ENCODE measurements at regions not wholly inside any gene's neighbourhood (a gene's known extent, or its start where the extent isn't known, plus 50 kb on each side); places are given as distances from the start of the nearest gene placed in this dataset.

GRCh38 chr6:44035621-44036020 is 91.6 kb downstream of the MRPL14 start (continued):
- TF ChIP-seq CTCF (IDR thresholded peaks at IDR 0.05 in 2 of 3, conservative IDR thresholded peaks at IDR 0.05 in 1 of 3; ENCODE audit: borderline replicate concordance in 1 of 3, insufficient read depth in 1 of 3, low read depth in 2 of 3, low read length in 2 of 3), result no peak
- no peak for TF ChIP-seq ELF1 (IDR thresholded peaks at IDR 0.05; ENCODE audit: borderline replicate concordance, low read depth)
- no peak for TF ChIP-seq ZFX (IDR thresholded peaks at IDR 0.05)
- no peak for TF ChIP-seq CBX3 (IDR thresholded peaks at IDR 0.05; ENCODE audit: low read depth)
- no peak for TF ChIP-seq JUND (IDR thresholded peaks at IDR 0.05)

GRCh38 chr6:44034931-44035345 is 92.3 kb downstream of the MRPL14 start:
- Histone ChIP-seq H3K9me3 (ENCODE audit: control insufficient read depth in 1 of 2, insufficient read depth in 1 of 2, low read depth in 1 of 2, low read length in 2 of 2) (no peaks in the 10 kb centered on the region), H2AFZ (ENCODE audit: low read depth, low read length, poor library complexity, severe bottlenecking) (no peak overlapping the region), H4K20me1 (ENCODE audit: insufficient read depth) (no peaks in the 10 kb centered on the region), H3K36me3 (ENCODE audit: control insufficient read depth in 1 of 2, insufficient read depth in 2 of 2, low read length in 2 of 2) (no peaks in the 10 kb centered on the region), H3K9me2 (ENCODE audit: insufficient read depth) (no peaks in the 10 kb centered on the region), H3K4me1 (ENCODE audit: control insufficient read depth in 1 of 2, insufficient read depth in 2 of 2, low read length in 2 of 2) (peaks cover 28 to 49% of the 10 kb centered on the region in 2 experiments), H3K79me2 (ENCODE audit: insufficient read depth, low read length) (no peaks in the 10 kb centered on the region), H3K27me3 (ENCODE audit: insufficient read depth, low read length) (no peaks in the 10 kb centered on the region), H3K9ac (ENCODE audit: low read length) (peak overlapping the region; percentile 10; the same call in 1 of the 2 replicates), H3K4me3 (replicated peaks in 1 of 2; ENCODE audit: low read depth in 1 of 2, low read length in 2 of 2) (peak overlapping the region in 1 of 2 experiments; percentile 16; a peak in 1 of 4 replicates), H3K27ac (ENCODE audit: low read depth, low read length) (no peak overlapping the region; the same call in 1 of the 2 replicates), H3K4me2 (ENCODE audit: low read length) (peak overlapping the region; percentile 60)
- ATAC-seq (peak; percentile 39), DNase-seq (ENCODE audit: low read depth, low spot score) (no peak)
- intact Hi-C loops (cut with micrococcal nuclease), result no loop called here
- no TSS peak for BruUV-seq (replicated peaks)
- ChIA-PET CTCF (interaction anchor here (1.2 kb wide), 1 partner anchor 44 kb away, joined by 3 read pairs; no protein-coding TSS in a partner anchor), POLR2A (no interaction called here), RAD21 (ENCODE audit: low non-redundant PET in 1 of 2, low total read pairs in 2 of 2, uncharacterized antibody in 2 of 2, unreplicated experiment in 2 of 2) (no interaction called here)
- TF ChIP-seq POLR2AphosphoS5 (IDR thresholded peaks at IDR 0.05; ENCODE audit: low read depth, low read length) (no peak), SIN3A (IDR thresholded peaks at IDR 0.05; ENCODE audit: low read depth) (no peak), YY1 (IDR thresholded peaks at IDR 0.05; ENCODE audit: extremely low read depth, insufficient replicate concordance, low read depth, low read length) (no peak), EZH2phosphoT487 (IDR thresholded peaks at IDR 0.05; ENCODE audit: borderline replicate concordance) (no peak), CBX3 (IDR thresholded peaks at IDR 0.05; ENCODE audit: low read depth) (no peak), EZH2 (IDR thresholded peaks at IDR 0.05) (no peak)

Data from HCT116 (cell line).